ENCODE measurements at regions not wholly inside any gene's neighbourhood (a gene's known extent, or its start where the extent isn't known, plus 50 kb on each side); places are given as distances from the start of the nearest gene placed in this dataset.
"Not testable (repeated sequence)": the region's sequence is repeated elsewhere in the genome, so short reads cannot be mapped to it uniquely, and the experiment has no call there.

- DNase-seq: peak; percentile 38
Measured at GRCh38 chr2:9708683-9709538, 78.1 kb upstream of the YWHAQ start.

- no peak for DNase-seq
Measured at GRCh38 chr2:9709539-9710285, 78.9 kb upstream of the YWHAQ start.

DNA sequence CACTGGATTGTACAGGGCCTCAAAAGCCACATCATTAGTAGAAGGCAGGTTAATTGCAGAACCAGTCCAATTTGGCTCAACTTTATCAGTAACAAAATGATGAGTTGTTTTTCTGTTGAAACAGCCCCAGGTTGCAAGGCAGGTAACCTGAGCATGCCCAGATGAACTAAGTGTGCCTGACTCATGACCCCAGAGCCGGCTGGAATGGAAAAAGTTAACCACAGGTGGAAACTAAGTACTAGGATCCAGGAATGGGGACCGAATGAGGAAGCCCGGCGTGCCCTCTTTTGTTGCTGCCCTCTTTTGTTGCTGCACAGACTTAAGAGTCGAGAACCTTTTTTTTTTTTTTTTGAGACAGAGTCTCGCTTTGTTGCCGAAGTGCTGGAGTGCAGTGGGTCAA, 79.5 kb upstream of the YWHAQ start:
- DNase-seq: no peak

DNA sequence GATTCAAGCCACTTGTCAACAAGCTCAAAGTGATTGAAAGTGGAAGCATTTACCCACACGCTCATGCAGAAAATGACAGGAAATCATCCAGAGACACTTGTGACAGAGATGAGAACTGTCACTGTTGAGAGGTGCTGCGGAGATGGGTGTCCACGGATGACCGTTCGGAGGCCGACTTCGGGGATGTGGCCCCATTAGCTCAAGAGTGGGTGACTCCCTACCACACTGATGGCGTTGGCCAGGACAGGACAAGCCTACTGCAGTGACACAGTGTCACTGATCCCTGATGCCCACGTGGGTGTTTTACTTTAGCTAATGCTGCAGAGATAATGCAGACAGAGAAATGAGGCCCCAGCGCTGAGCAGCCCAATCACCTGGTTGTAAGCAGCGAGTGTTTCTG, 81.5 kb upstream of the YWHAQ start:
- no peak for DNase-seq

GRCh38 chr2:9714630-9715214, 83.9 kb upstream of the YWHAQ start:
- no peak for DNase-seq

DNA sequence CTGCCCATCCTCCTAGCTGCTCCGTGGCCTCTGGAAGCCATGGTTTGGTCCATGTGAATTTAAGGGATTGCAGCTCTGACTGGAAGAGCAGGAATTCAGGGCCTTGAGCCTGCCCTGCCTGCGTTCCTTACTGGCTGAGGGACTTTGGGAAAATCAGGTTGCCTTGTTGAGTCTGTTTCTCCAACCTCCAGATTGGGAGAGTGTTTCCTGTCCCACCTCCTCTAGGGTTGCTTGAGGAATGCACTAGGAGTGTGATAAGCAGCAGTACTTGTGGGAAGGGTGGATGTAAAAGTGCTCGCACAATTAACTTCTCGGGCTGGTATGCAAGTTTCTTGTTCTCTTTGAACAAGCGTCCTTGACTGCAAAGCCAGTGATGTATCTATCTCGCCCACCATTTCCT, 84.4 kb upstream of the YWHAQ start:
- DNase-seq: no peak

DNA sequence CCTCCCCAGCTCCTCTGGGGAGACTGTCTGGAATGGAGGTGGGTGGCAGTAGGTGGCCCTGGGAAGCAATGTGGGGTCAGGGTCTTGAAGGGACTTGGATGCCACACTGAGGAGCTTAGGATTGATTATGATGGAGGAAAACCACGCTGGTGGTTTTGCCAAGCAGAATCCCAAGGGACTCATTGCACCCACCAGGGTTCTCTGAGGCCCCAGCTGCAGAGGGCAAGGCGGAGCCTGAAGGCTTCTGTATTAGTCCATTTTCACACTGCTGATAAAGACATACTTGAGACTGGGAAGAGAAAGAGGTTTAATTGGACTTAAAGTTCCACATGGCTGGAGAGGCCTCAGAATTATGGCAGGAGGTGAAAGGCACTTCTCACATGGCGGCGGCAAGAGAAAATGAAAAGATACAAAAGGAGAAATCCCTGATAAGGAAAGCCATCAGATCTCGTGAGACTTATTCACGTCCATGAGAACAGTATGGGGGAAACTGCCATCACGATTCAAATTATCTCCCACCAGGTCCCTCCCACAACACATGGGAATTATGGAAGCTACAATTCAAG, 87.2 kb upstream of the YWHAQ start:
- peak; percentile 15 for DNase-seq

GRCh38 chr2:9720352-9721093, 89.7 kb upstream of the YWHAQ start:
- peak; percentile 68 for DNase-seq

DNA sequence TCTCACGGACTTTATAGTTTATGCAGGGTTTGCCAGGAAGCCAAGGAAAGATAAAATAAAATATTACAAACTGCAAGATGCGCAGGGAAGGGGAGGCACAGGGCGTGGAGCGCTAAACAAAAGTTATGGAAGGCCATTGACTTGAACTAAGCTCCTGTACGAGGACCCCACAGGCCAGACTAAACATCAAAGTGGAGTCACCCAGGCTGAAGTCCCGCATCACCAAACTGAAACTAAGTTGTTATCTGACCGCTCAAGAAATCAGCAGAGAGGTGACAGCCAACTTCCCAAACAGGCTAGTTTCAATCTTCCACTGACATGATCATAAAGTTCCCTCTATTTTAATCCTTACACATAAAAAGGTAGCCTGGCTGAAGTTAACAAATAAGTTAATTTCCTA, 90.5 kb upstream of the YWHAQ start:
- DNase-seq: no peak

- no peak for DNase-seq
Measured at GRCh38 chr2:9722451-9722850, 91.7 kb upstream of the YWHAQ start.

- no peak for DNase-seq
Measured at GRCh38 chr2:9724565-9724964, 93.8 kb upstream of the YWHAQ start.

GRCh38 chr2:9725106-9725505, 94.3 kb upstream of the YWHAQ start:
- DNase-seq: no peak

DNA sequence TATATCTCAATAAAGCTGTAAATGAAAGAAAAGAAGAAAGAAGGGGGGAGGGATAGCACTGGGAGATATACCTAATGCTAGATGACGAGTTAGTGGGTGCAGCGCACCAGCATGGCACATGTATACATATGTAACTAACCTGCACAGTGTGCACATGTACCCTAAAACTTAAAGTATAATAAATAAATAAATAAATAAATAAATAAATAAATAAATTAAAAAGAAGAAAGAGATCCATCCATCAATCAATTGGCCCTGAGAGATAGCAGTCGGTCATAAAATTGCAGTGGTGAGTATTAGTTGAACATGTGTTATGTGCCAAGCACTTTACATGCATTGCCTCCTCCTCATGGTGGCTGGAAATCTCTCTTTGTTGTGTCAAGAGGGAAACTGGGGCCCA, 95.2 kb upstream of the YWHAQ start:
- not testable (repeated sequence) for DNase-seq

DNA sequence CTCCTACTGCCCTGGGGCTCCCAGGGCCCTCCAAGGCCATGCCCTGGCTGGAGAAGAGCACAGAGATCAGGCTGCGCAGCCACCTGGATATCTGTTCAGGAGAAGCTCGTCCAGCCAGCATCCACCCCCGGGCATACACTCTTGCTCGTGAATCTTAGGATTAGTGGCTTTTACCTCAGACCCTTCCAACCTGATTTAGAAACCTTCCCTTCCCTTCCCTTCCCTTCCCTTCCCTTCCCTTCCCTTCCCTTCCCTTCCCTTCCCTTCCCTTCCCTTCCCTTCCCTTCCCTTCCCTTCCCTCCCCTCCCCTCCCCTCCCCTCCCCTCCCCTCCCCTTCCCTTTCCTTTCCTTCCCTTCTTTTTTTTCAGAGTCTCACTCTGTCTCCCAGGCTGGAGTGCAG, 99.7 kb upstream of the YWHAQ start:
- DNase-seq: not testable (repeated sequence)

- no peak for DNase-seq
Measured at GRCh38 chr2:9732824-9733223, 102.0 kb upstream of the YWHAQ start.

DNA sequence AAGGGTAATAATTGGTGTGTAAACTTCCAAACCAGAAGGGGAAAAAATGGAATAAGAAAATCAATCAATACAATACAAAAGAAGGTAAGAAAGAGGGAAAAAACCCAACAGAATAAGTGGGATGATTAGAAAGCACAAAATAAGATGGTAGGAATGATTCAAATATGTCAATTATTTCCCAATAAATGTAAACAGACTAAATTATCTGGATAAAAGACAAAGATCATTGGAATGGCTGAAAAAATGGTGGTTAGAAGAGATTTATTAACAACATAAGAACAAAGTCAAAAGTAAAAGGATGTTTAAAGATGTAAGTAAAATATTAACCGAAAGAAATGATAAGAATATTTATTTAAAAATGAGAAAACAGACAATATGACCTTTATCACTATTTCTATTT, 103.5 kb upstream of the YWHAQ start:
- no peak for DNase-seq

DNA sequence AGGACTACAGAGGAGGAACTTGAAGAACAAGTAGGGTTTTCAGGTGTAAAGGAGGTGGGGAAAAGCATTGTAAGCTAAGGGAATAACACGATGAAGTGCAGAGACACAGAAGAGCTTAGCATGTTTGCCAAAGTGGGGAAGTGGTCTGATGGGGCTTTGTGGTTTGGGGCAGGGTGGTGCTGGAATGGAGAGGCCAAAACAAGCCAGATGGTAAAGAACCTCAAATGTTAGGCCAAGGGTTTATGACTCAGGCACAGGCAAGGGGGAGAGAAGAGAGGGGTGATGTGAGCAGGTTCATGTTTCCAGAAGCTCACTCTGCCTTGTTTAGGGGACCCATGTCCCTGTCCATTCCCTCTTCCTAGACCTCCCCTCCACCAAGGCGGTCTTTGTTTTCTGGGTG, 104.5 kb upstream of the YWHAQ start:
- no peak for DNase-seq

- DNase-seq: no peak
Measured at GRCh38 chr2:9736021-9736420, 105.2 kb upstream of the YWHAQ start.

GRCh38 chr2:9737053-9737875, 106.0 kb upstream of the TAF1B start:
- peak; percentile 9 for DNase-seq

DNA sequence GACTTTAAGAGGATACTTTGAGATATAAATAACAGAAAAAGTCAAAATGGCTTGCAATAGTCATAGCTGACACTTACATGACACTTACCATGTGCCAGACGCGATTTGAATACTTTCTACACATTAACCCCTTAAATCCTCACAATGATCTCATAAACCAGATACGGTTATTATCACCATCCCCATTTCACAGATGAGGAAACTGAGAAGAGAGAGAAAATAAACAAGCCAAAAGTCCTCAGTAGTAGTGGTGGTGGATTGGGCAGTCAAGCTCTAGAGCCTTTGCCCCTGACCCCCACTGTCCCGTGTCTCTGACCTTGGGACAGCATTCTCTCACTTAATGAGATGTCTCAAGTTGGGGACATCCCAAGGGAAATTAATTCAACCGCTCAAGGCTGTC, 105.2 kb upstream of the TAF1B start:
- DNase-seq: no peak

DNA sequence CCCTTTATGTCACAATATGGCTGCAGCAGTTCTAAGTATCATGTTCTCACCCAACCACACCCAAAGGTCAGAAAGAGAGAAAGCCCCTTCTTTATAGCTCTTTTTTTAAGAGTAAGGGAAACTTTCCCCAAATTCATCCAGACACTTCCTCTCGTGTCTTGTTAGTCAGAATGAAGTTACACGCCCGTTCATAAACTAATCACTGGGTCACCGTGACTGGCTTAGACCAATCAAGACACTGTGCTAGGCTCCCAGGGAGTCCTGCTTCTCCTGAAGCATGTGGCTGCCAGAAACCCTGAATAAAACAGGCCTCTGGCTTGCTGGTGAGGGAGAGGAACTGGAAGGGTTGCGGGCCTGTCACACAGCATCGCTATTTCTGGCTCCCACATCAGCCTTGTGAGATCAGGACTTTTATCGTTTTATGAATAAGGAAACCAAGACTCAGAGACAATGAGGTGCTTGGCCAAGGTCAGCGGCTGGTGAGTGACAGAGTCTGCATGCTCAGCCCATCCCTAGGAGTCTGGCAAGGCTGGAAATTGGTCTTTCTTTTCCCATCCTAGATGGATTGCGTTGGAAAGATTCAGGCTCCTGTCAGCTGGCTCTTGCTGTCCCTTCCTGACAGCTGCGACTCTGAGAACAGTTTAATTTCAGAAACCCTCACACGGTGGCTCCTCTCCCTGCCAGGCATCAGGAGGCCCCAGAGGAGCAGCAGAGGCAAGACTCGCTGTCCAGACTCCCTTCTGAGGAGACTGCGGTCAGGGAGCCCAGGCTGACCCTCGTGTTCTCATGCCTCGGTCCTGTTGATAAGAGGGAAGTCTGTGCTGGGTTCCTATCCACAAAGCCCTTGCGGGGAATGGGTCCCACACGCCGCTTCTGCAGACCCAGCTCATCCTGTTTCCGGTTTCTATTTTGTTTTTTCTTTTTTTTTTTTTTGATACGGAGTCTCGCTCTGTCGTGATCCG, 104.5 kb upstream of the TAF1B start:
- DNase-seq: no peak
